Fibroblast of lung (primary cell): ENCODE measurements at regions not wholly inside any gene's neighbourhood (a gene's known extent, or its start where the extent isn't known, plus 50 kb on each side); places are given as distances from the start of the nearest gene placed in this dataset.

Experiments
- DNase-seq, 2 donors: peaks; one replicate each; pipeline versions ENCODE4 v3.0.0 to v3.0.0-alpha.2; 2010; ENCODE audit warnings: low read depth in 2 of 2
- H2AFZ ChIP-seq: 2 replicates; pipeline ENCODE4 v1.5.1; 2012; ENCODE audit warnings: low read length, control low read depth, inconsistent platforms
- H3K27ac ChIP-seq: 2 replicates; pipeline ENCODE4 v1.5.1; 2011; ENCODE audit warnings: low read length, control low read depth; ENCODE audit not compliant: insufficient read depth
- H3K27me3 ChIP-seq: 2 replicates; pipeline ENCODE4 v1.5.1; 2011; ENCODE audit warnings: mild to moderate bottlenecking, low read length; ENCODE audit not compliant: control insufficient read depth, insufficient read depth
- H3K36me3 ChIP-seq: 2 replicates; pipeline ENCODE4 v1.5.1; 2011; ENCODE audit warnings: low read length; ENCODE audit not compliant: control insufficient read depth, insufficient read depth
- H3K4me1 ChIP-seq: 2 replicates; pipeline ENCODE4 v1.5.1; 2011; ENCODE audit warnings: low read length; ENCODE audit not compliant: control insufficient read depth, insufficient read depth; ENCODE audit errors: extremely low read depth
- H3K4me2 ChIP-seq: 2 replicates; pipeline ENCODE4 v1.5.1; 2011; ENCODE audit warnings: low read length, control low read depth; ENCODE audit not compliant: insufficient read depth; ENCODE audit errors: extremely low read depth
- H3K4me3 ChIP-seq, 4 experiments: fragments of 200-600 bp in 1 of 4; sonication (generic) in 1 of 4; replicated peaks in 1 of 4; 2 replicates each; pipeline ENCODE4 v1.5.1; 2011 to 2016; ENCODE audit warnings: low read length in 4 of 4, low read depth in 3 of 4, mild to moderate bottlenecking in 3 of 4, control low read depth in 2 of 4, inconsistent platforms in 1 of 4, mixed read lengths in 1 of 4; ENCODE audit not compliant: insufficient read depth in 1 of 4; ENCODE audit errors: control extremely low read depth in 1 of 4
- H3K79me2 ChIP-seq: 2 replicates; pipeline ENCODE4 v1.5.1; 2012; ENCODE audit warnings: mild to moderate bottlenecking, low read length, inconsistent platforms; ENCODE audit not compliant: control insufficient read depth, insufficient read depth
- H3K9ac ChIP-seq: 2 replicates; pipeline ENCODE4 v1.5.1; 2011; ENCODE audit warnings: mild to moderate bottlenecking, low read length, control low read depth; ENCODE audit not compliant: insufficient read depth
- H3K9me3 ChIP-seq: 2 replicates; pipeline ENCODE4 v1.5.1; 2012; ENCODE audit warnings: low read depth, low read length; ENCODE audit not compliant: control insufficient read depth, insufficient read depth
- H4K20me1 ChIP-seq: 2 replicates; pipeline ENCODE4 v1.5.1; 2011; ENCODE audit warnings: low read length; ENCODE audit not compliant: control insufficient read depth, insufficient read depth; ENCODE audit errors: extremely low read depth
- CTCF ChIP-seq, 2 donors: IDR thresholded peaks in 1 of 2; conservative IDR thresholded peaks in 1 of 2; 1 replicate in 1 of 2; 2 replicates in 1 of 2; pipeline ENCODE4 v1.5.1; 2011 to 2012; ENCODE audit warnings: low read length in 2 of 2, control low read depth in 1 of 2, inconsistent platforms in 1 of 2, low read depth in 1 of 2, mild to moderate bottlenecking in 1 of 2
- EZH2 ChIP-seq: IDR thresholded peaks from 2 replicates; pipeline ENCODE4 v1.5.1; 2012; ENCODE audit warnings: low read length, control low read depth, mild to moderate bottlenecking; ENCODE audit errors: missing control alignments

DNA sequence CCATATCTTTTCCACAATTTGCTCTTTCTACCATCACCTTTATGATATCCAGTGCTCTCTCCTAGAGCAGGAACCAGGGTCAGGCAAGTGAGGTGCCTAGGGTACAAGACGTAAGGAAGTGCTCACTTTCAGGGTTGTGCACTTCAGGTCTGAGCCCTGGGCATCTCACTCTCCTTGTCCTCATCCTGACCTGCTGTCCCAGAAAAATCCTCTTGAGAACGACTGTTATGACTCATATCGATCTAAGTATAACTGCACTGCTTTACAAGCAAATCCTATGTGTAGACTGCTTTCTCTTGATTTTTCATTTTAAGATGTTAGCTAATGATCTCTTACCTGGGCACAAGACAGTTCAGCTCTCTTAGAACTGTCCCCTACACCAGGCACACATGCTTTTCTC is 100.1 kb downstream of the TMEM100 start:
- Histone ChIP-seq H3K27ac (no peak overlapping the region), H3K4me2 (no peak overlapping the region), H3K9me3 (no peaks in the 10 kb centered on the region), H3K4me1 (no peaks in the 10 kb centered on the region), H3K9ac (no peak overlapping the region), H3K36me3 (no peaks in the 10 kb centered on the region), H3K27me3 (no peaks in the 10 kb centered on the region), H3K4me3 (no peak overlapping the region), H2AFZ (no peak overlapping the region), H4K20me1 (no peaks in the 10 kb centered on the region), H3K79me2 (no peaks in the 10 kb centered on the region)
- DNase-seq, result no peak
- TF ChIP-seq CTCF (conservative IDR thresholded peaks at IDR 0.05 in 1 of 2, IDR thresholded peaks at IDR 0.05 in 1 of 2; ENCODE audit: low read depth in 1 of 2, low read length in 2 of 2) (no peak), EZH2 (no peak)

DNA sequence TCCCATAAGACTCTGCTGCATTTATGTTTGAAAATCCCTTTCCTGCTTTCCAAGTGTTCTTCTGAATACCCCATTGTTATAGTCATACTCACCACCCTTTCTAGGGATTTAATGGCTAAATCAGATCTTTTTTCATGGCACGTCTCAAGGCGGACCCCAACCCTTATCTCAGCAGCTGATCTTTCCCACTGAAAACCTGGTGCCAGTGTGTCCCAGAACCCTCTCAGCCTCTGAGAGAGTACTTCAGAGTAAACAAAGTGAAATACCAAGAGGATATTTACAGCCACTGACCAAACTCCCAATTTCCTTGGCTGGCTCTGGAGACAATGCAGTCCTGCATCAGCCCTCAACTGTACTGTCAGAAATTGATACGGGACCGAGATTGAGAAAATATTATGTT is 101.7 kb downstream of the TMEM100 start:
- no peak overlapping the region for H3K9ac ChIP-seq
- no peak overlapping the region for H3K27ac ChIP-seq
- TF ChIP-seq CTCF (conservative IDR thresholded peaks at IDR 0.05 in 1 of 2, IDR thresholded peaks at IDR 0.05 in 1 of 2; ENCODE audit: low read depth in 1 of 2, low read length in 2 of 2) (no peak), EZH2 (no peak)
- H3K4me1 ChIP-seq, result no peaks in the 10 kb centered on the region
- H3K9me3 ChIP-seq, result no peaks in the 10 kb centered on the region
- H3K36me3 ChIP-seq, result no peaks in the 10 kb centered on the region
- no peak overlapping the region for H3K4me3 ChIP-seq
- no peak overlapping the region for H2AFZ ChIP-seq
- no peaks in the 10 kb centered on the region for H3K79me2 ChIP-seq
- DNase-seq, result no peak
- H3K27me3 ChIP-seq, result no peaks in the 10 kb centered on the region
- H3K4me2 ChIP-seq, result no peak overlapping the region
- no peaks in the 10 kb centered on the region for H4K20me1 ChIP-seq

GRCh38 chr17:55620023-55620422 is 102.6 kb downstream of the TMEM100 start:
- Histone ChIP-seq H3K79me2 (no peaks in the 10 kb centered on the region), H2AFZ (no peak overlapping the region), H3K9me3 (no peaks in the 10 kb centered on the region), H3K27ac (no peak overlapping the region), H4K20me1 (no peaks in the 10 kb centered on the region), H3K4me2 (no peak overlapping the region), H3K36me3 (no peaks in the 10 kb centered on the region), H3K4me1 (no peaks in the 10 kb centered on the region), H3K4me3 (no peak overlapping the region), H3K9ac (no peak overlapping the region), H3K27me3 (no peaks in the 10 kb centered on the region)
- no peak for DNase-seq
- TF ChIP-seq CTCF (conservative IDR thresholded peaks at IDR 0.05 in 1 of 2, IDR thresholded peaks at IDR 0.05 in 1 of 2; ENCODE audit: low read depth in 1 of 2, low read length in 2 of 2) (no peak), EZH2 (no peak)
